22Rv1 (cell line): ENCODE measurements at regions not wholly inside any gene's neighbourhood (a gene's known extent, or its start where the extent isn't known, plus 50 kb on each side); places are given as distances from the start of the nearest gene placed in this dataset.

ENCODE experiments used
- ZFX ChIP-seq: fragments of 450-650 bp; IDR thresholded peaks from 2 replicates; pipeline ENCODE4 v1.6.1; 2017; ENCODE audit warnings: antibody characterized with exemption, borderline replicate concordance
- TF ChIP-seq, protein P1 (sequence below): fragments of 450-650 bp; IDR thresholded peaks from 2 replicates; pipeline ENCODE4 v1.5.1; 2017; ENCODE audit warnings: mild to moderate bottlenecking

DNA sequence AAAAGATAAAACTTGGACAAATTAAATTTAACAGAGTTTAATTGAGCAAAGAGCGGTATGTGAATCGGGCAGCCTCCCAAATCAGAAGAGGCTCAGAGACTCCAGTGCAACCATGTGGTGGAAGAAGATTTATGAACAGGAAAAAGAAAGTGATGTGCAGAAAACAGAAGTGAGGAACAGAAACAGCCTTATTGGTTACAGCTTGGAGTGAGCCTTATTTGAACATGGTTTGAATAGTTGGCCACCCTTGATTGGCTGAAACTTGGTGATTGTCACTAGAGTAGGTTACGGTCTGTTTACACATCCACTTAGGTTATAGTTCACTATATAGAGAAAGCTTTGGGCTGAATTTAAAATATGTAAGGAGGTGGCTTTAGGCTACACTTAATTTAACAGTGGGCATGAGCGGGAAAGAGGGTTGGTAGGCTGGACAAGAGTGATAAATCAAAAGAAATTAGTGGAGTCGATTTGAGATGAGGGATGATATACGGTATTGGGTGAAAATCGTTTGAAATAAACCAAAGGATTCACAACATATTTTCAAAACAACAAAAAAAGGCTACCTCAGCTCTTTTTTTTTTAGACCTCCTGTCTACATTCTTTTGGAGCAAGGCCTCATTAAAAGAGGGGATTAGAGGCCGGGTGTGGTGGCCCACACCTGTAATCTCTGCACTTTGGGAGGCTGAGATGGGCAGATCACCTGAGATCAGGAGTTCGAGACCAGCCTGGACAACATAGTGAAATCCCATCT is 84.3 kb upstream of the PREP start:
- TF ChIP-seq, protein P1, sequence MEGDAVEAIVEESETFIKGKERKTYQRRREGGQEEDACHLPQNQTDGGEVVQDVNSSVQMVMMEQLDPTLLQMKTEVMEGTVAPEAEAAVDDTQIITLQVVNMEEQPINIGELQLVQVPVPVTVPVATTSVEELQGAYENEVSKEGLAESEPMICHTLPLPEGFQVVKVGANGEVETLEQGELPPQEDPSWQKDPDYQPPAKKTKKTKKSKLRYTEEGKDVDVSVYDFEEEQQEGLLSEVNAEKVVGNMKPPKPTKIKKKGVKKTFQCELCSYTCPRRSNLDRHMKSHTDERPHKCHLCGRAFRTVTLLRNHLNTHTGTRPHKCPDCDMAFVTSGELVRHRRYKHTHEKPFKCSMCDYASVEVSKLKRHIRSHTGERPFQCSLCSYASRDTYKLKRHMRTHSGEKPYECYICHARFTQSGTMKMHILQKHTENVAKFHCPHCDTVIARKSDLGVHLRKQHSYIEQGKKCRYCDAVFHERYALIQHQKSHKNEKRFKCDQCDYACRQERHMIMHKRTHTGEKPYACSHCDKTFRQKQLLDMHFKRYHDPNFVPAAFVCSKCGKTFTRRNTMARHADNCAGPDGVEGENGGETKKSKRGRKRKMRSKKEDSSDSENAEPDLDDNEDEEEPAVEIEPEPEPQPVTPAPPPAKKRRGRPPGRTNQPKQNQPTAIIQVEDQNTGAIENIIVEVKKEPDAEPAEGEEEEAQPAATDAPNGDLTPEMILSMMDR, result no peak
- TF ChIP-seq ZFX, result no peak
